Inferior parietal cortex (tissue), 1 donor: ENCODE measurements at regions not wholly inside any gene's neighbourhood (a gene's known extent, or its start where the extent isn't known, plus 50 kb on each side); places are given as distances from the start of the nearest gene placed in this dataset.

Experiments
- DNase-seq: peaks from one replicate; pipeline ENCODE4 v3.0.0-alpha.2; 2016; ENCODE audit errors: extremely low spot score

GRCh38 chr2:18724371-18725145 lies 135.2 kb upstream of the NT5C1B start:
- DNase-seq = no peak

GRCh38 chr2:18723219-18723618 lies 133.8 kb upstream of the NT5C1B start:
- DNase-seq = no peak

GRCh38 chr2:18722101-18722500 lies 132.7 kb upstream of the NT5C1B start:
- DNase-seq = no peak

GRCh38 chr2:18721038-18721922 lies 131.9 kb upstream of the NT5C1B start:
- no peak for DNase-seq

- no peak for DNase-seq
Observed at GRCh38 chr2:18719978-18720775, 130.8 kb upstream of the NT5C1B start.

GRCh38 chr2:18708203-18708715 lies 118.9 kb upstream of the NT5C1B start:
- DNase-seq = no peak

- no peak for DNase-seq
Observed at GRCh38 chr2:18706001-18706400, 116.6 kb upstream of the NT5C1B start.

- no peak for DNase-seq
Observed at GRCh38 chr2:18704276-18704675, 114.9 kb upstream of the NT5C1B start.

- DNase-seq = no peak
Observed at GRCh38 chr2:18703555-18703954, 114.2 kb upstream of the NT5C1B start.

GRCh38 chr2:18701981-18702380 lies 112.6 kb upstream of the NT5C1B start:
- no peak for DNase-seq

- no peak for DNase-seq
Observed at GRCh38 chr2:18701546-18701945, 112.2 kb upstream of the NT5C1B start.

- no peak for DNase-seq
Observed at GRCh38 chr2:18690342-18690741, 101.0 kb upstream of the NT5C1B start.

GRCh38 chr2:18684206-18685038 lies 95.1 kb upstream of the NT5C1B start:
- DNase-seq = no peak

GRCh38 chr2:18682681-18683080 lies 93.3 kb upstream of the NT5C1B start:
- DNase-seq = no peak

GRCh38 chr2:18677280-18677679 lies 87.9 kb upstream of the NT5C1B start:
- no peak for DNase-seq

- no peak for DNase-seq
Observed at GRCh38 chr2:18674309-18674708, 84.9 kb upstream of the NT5C1B start.

- DNase-seq = no peak
Observed at GRCh38 chr2:18671363-18671762, 82.0 kb upstream of the NT5C1B start.

GRCh38 chr2:18668221-18668620 lies 78.9 kb upstream of the NT5C1B start:
- no peak for DNase-seq

GRCh38 chr2:18664421-18664820 lies 75.1 kb upstream of the NT5C1B start:
- no peak for DNase-seq

GRCh38 chr2:18663861-18664260 lies 74.5 kb upstream of the NT5C1B start:
- no peak for DNase-seq

- DNase-seq = no peak
Observed at GRCh38 chr2:18662689-18663088, 73.3 kb upstream of the NT5C1B start.
